HG03521 (cell line): ENCODE measurements at regions not wholly inside any gene's neighbourhood (a gene's known extent, or its start where the extent isn't known, plus 50 kb on each side); places are given as distances from the start of the nearest gene placed in this dataset.

Experiments used
- ATAC-seq: cut with Tn5 transposase; IDR thresholded peaks from one replicate; pipeline ENCODE4 v1.9.1; 2021; ENCODE audit warnings: mild to moderate bottlenecking, moderate library complexity; ENCODE audit not compliant: unreplicated experiment

DNA sequence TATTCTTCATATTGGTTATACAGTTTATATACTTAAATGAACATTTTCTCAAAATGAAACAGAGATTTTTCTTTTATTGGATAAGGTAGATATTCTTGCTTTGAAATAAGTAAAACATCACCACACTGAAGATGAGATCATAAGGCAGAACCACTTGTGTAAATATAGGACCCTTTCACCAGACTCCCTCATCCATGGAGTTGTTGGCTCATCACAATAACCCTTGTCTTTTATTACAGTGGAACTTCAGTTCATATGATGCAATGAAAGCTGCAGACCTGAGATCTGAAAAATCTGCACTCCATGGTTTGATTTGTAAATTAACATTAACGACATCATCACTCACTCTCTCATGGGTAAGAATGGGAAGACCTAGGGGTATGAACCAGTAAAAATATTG is 51.9 kb upstream of the DBX2 start:
- ATAC-seq = no peak

DNA sequence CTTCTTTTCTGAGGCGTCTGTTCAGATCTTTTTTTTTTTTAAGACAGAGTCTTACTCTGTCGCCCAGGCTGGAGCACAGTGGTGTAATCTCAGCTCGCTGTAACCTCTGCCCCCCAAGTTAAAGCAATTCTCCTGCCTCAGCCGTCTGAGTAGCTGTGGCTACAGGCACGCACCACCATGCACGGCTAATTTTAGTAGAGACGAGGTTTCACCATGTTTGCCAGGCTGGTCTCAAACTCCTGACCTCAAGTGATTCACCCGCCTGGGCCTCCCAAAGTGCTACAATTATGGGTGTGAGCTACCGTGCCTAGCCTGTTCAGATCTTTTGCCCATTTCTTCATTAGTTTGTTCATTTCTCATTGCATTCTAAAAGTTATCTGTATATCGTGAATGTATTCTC is 55.1 kb upstream of the DBX2 start:
- ATAC-seq = no peak

DNA sequence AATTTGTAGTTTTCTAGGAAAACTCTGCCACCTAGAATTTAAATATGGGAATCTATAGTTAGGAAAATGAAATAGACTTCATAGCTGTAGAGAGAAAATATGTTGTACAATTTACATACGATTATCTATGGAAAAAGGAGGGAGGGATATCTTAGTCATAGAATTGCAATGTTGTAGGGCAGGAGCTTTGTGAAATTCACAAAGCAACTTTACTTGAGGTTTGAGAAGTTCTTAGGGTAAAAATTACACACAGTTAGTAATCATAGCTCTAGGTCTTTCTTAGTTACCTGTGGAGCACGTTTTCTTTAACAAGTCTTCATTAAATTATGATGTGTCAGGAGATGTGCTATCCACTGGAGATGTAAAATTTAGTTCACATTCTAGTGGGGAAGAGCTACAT is 61.4 kb upstream of the DBX2 start:
- ATAC-seq = no peak

DNA sequence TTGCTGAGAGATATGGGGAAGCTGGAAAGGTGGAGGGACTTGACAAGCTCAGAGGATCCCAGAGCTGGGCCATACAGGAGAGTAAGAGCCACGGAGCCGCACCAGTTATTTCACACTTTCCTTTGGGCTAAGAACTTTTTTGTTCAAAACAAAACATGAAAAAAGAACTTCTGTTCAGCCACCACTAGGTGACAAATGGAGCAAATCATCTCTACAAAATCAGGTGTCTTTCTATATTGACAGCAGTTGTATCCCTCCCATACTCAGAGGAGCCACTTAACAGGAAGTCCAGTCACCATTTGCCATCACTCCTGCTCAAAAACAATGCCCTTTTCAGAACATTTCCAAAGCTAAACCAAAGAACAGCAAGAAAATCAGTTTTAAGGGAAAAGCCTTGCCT is 70.3 kb upstream of the DBX2 start:
- no peak for ATAC-seq

DNA sequence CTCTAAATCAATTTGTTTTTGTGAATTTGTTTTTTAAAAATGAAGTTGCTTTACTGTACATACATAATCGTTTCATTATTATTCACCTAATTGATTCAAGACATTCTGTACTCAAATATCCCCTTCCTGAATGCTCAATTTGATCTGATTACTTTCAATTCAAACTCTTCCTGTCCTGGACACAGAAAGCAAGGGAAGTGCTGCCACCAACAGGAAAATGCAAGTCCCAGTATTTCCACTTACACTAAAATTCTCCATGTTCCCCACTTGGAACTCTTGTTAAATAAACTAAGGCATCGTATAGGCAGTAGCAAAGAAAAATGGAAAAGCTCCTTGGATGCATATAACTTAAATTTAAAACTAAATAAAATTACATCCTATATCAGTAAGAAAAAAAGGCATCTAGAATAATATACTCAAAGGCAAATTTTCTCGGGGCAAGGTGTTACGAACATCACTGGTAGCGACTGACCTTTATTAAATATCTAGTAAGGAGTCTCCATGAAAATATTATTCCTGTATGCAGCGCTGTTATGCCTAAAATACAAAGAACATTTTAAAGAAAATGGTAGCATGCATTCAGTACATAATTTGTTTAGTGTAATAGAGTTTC is 72.0 kb upstream of the DBX2 start:
- ATAC-seq = no peak

DNA sequence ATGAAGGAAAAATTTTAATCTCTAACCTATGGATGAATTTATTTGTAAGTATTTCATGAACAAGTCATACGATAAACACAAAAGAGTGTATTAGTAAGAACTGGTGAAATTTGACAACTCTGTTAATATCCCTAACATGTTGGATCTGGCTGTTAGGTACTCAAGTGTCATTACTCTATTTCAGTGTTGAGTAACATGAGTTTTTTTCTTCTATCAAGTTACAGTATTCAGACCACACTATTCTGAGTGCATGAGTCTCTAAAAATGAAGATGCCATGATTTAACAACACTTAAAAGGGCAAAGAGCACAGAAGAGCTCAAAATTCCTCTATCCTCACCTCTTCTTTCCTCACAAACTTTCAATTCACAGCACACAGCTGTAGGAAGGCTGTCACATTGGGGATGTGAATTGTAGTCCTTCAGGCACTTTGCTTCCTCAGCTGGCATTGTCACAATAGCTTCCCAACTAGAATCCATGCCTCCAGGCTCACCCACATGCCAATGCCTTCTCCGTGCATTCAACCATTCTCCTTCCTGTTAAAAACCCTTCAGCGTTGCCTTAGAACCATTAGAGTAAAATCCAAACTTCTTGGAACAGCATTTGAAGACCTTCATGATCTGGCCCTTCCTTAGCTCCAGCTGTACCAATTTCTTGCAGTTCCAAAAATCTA is 73.7 kb upstream of the DBX2 start:
- ATAC-seq = no peak

DNA sequence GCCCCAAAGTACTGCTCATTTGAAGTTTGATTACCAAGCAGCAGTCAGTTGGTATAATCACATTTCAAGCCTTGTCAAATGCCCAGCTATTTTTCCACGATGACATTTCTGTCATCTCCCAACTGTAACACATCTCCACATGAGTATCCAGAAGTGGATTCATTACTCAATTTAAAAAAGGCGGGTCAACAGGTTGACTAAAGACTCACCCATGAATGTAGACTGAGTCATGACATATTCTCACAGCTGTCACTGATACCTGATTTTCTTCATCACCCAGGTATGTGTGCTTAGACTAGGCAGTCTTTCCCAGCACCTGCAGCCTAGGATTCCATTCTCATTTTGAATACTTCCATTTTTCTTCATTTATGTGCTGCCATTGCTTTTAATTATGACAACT is 75.1 kb upstream of the DBX2 start:
- ATAC-seq = no peak

DNA sequence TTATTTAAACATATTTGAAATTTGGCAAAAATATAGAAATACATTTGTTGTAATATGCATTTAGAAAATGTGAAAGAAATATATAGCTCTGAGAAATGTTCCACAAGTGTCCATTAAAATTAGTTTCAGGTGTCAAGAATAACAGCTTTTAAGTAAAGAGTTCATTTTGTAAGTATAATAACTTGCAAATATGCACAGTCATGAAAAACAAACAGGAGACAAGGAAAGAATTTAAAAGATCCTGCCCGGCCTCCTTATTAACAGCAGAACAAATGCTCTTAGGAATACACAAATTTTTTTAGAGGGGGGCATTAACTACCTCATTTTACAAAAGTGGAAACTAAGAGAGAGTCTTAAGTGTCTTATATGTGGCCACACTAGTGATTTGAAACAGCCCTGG is 77.7 kb upstream of the DBX2 start:
- ATAC-seq = no peak

DNA sequence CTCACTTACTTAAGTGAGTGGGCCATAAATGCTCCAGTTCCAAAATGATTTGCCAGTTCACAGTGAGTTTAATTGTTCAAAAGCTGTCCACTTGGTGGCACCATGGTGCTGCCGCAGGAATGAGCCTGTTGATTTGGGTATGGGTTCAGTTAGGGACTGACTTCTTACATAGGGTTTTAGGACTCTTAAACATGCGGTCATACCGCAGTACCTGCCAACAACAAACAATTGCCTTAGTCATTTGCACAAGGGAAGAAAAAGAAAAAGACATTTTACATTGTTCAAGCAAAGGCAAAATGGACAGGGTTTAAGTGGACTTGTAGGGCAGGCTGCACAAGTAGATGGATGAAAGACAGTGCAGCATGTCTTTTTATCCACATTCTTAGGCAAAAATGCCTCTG is 80.0 kb upstream of the DBX2 start:
- ATAC-seq = peak; percentile 70

DNA sequence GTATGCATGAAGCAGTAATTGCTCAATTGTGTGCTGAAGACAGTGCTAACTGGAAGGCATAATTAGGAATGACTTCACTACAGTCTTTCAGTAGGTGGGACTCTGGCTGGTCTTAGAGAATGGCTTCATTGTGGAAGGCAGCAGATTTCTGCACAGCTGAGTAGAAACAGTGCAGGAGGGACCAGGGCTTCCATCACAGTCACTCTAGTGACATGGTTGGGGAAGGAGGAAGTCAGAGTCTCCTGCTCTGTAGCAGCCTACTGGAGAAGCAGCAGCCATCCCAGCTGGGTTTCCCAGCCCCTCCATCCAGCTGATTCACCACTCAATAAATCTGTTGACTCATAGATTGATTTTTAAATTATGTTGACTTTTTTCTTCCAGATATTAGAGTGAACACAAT is 80.6 kb upstream of the DBX2 start:
- no peak for ATAC-seq

DNA sequence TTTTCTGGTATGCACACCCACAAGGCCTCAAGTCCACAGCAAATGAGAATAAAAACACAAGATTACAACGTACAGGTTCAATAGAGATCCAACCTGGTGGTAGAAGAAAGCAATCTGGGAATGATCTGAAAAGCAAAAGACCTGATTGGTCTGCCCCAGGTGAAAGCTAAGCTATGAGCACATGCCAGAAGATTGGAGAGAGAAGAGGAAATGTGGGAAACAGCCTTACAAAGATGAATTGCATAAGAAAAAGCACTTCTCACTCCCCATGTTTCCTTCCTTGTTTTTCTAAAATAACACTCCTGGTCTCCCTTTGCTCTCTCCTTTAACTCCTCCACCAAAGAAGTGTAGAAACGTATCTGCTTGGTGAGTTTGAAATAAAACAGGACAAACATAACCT is 77.3 kb upstream of the ANO6 start:
- no peak for ATAC-seq

DNA sequence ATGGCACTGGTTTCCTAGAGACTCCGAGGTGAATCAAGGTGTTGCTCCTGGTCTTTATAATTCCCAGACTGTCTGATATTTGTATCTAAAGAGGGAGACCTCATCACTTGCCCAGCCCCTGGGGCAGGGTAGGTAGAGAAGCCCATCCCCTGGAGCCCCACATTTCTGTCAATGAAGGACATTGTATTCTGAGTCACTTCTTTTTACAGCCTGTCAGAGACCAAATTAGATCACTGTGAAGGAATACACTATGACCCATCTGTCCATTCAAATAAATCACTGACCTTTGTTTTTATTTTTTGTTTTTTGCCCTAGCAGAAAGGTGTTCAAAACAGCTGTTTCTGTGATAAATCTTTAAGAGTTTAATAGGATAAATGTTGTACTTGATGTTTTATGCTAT is 67.9 kb upstream of the ANO6 start:
- ATAC-seq = no peak

DNA sequence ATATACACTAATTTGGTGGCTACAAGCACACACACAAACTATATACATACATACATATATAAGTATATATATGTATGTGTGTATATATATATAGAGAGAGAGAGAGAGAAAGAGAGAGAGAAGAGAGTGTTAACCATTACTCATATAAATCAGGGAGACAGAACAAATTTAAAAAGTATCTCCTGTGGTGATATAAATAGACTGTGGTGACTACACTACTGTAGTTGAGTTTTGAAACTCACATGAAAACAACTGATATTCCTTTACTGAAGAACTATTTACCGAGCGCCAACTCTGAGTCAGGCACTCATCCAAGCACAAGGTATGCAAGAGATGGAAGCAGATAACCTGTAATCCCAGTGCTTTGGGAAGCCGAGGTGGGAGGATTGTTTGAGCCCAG is 67.3 kb upstream of the ANO6 start:
- ATAC-seq = no peak

DNA sequence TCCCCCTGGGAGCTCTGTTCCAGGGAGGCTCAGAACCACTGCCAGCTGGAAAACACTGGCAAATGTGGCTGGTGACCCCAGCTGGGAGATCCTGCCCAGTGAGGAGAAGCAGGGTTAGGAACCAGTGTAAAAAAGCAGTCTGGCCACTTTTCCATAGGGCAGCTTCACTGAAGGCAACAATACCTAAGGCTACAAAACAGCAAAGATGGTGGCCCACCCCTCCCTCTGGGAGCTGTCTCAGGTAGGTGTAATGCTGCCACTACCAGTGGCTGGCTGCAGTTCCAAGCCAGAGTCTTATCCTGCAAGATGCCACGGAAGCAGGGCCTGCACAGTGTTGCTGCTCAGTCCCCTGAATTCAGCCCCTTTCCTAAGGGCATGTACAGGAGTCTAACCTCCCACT is 50.6 kb upstream of the ANO6 start:
- ATAC-seq = no peak

DNA sequence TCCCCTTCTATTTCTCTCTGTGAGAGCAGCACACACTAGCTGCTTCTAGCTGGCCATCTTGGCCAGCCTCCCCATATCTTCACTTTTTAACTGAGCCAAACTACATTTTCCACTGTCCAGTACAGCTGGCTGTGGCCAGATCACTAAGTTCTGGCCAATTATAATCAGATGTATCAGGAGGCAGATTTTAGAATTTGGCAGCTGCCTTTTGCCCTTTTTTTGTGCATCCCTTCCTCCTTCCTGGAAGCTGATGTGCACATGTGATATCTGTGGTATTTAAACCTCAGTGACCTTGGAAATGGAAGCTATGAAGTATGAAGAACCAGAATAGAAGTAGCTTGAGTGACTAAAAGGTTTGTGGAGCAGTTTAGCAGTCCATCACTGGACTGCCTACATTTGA is 49.8 kb upstream of the ANO6 start:
- no peak for ATAC-seq
